HG03558 (cell line): ENCODE measurements at regions not wholly inside any gene's neighbourhood (a gene's known extent, or its start where the extent isn't known, plus 50 kb on each side); places are given as distances from the start of the nearest gene placed in this dataset.

Source experiments
- ATAC-seq: cut with Tn5 transposase; IDR thresholded peaks from one replicate; pipeline ENCODE4 v1.9.1; 2021; ENCODE audit warnings: moderate number of reproducible peaks; ENCODE audit not compliant: unreplicated experiment; ENCODE audit errors: extremely low read depth

GRCh38 chr20:41818369-41818768 is 200.2 kb upstream of the CHD6 start:
- ATAC-seq: no peak

GRCh38 chr20:41811456-41811855 is 193.3 kb upstream of the CHD6 start:
- ATAC-seq: no peak

- no peak for ATAC-seq
Measured at GRCh38 chr20:41800040-41800439, 181.9 kb upstream of the CHD6 start.

GRCh38 chr20:41798930-41799502 is 180.8 kb upstream of the CHD6 start:
- no peak for ATAC-seq

- no peak for ATAC-seq
Measured at GRCh38 chr20:41786158-41786557, 168.0 kb upstream of the CHD6 start.

- ATAC-seq: no peak
Measured at GRCh38 chr20:41784209-41784958, 166.2 kb upstream of the CHD6 start.

GRCh38 chr20:41783423-41784208 is 165.4 kb upstream of the CHD6 start:
- ATAC-seq: no peak

GRCh38 chr20:41782730-41783406 is 164.7 kb upstream of the CHD6 start:
- ATAC-seq: no peak

- ATAC-seq: no peak
Measured at GRCh38 chr20:41782255-41782654, 164.1 kb upstream of the CHD6 start.

- no peak for ATAC-seq
Measured at GRCh38 chr20:41776421-41776820, 158.2 kb upstream of the CHD6 start.

GRCh38 chr20:41774291-41774690 is 156.1 kb upstream of the CHD6 start:
- ATAC-seq: no peak

GRCh38 chr20:41770965-41771364 is 152.8 kb upstream of the CHD6 start:
- ATAC-seq: no peak

GRCh38 chr20:41770427-41770826 is 152.2 kb upstream of the CHD6 start:
- no peak for ATAC-seq

- ATAC-seq: no peak
Measured at GRCh38 chr20:41769592-41770018, 151.4 kb upstream of the CHD6 start.

- ATAC-seq: no peak
Measured at GRCh38 chr20:41750137-41750536, 132.0 kb upstream of the CHD6 start.

GRCh38 chr20:41748756-41749582 is 130.8 kb upstream of the CHD6 start:
- ATAC-seq: no peak

GRCh38 chr20:41748051-41748450 is 129.9 kb upstream of the CHD6 start:
- no peak for ATAC-seq

- ATAC-seq: no peak
Measured at GRCh38 chr20:41747226-41747625, 129.0 kb upstream of the CHD6 start.

GRCh38 chr20:41746635-41747034 is 128.5 kb upstream of the CHD6 start:
- ATAC-seq: no peak
